A673 (cell line): ENCODE measurements at regions not wholly inside any gene's neighbourhood (a gene's known extent, or its start where the extent isn't known, plus 50 kb on each side); places are given as distances from the start of the nearest gene placed in this dataset.

ENCODE experiments used
- BruUV-seq: library from RNA; stranded (reverse); fragments of 400-500 nt; replicated peaks from 2 replicates; lab custom pipeline; 2021; lab: Mats Ljungman, UMichigan
- CTCF ChIA-PET: fragments of 300-600 bp; sonication (Branson Sonifier 250); formaldehyde crosslinking; loops from one replicate; lab custom pipeline; 2022; ENCODE audit warnings: antibody characterized with exemption; lab: Charles Lee
- POLR2A ChIA-PET: fragments of 300-600 bp; sonication (Branson Sonifier 250); formaldehyde crosslinking; loops from one replicate; lab custom pipeline; 2022; ENCODE audit warnings: antibody characterized with exemption; ENCODE audit not compliant: low non-redundant PET; lab: Charles Lee
- DNase-seq: peaks from one replicate; pipeline ENCODE4 v3.0.0-alpha.2; 2015; ENCODE audit warnings: low spot score
- H3K27ac ChIP-seq: fragments of 200-600 bp; sonication (generic); 2 replicates; pipeline ENCODE4 v1.5.1; 2016; ENCODE audit warnings: mixed run types, low read depth, mild to moderate bottlenecking, mixed read lengths, antibody characterized with exemption, low read length; ENCODE audit not compliant: poor library complexity, severe bottlenecking
- H3K27me3 ChIP-seq: fragments of 200-600 bp; sonication (generic); replicated peaks from 2 replicates; pipeline ENCODE4 v1.6.1; 2017; ENCODE audit warnings: mixed run types, low read depth, mild to moderate bottlenecking, mixed read lengths, antibody characterized with exemption, low read length; ENCODE audit not compliant: insufficient read depth, poor library complexity
- H3K36me3 ChIP-seq: fragments of 200-600 bp; sonication (generic); 2 replicates; pipeline ENCODE4 v1.6.1; 2016; ENCODE audit warnings: mixed run types, mild to moderate bottlenecking, mixed read lengths, antibody characterized with exemption, low read length; ENCODE audit not compliant: insufficient read depth, poor library complexity, severe bottlenecking
- H3K4me1 ChIP-seq: fragments of 200-600 bp; sonication (generic); 2 replicates; pipeline ENCODE4 v1.6.1; 2017; ENCODE audit warnings: mixed run types, mild to moderate bottlenecking, mixed read lengths, antibody characterized with exemption, low read length; ENCODE audit not compliant: insufficient read depth, poor library complexity, severe bottlenecking
- H3K4me3 ChIP-seq: fragments of 200-600 bp; sonication (generic); 2 replicates; pipeline ENCODE4 v1.5.1; 2016; ENCODE audit warnings: low read depth, mixed run types, mild to moderate bottlenecking, mixed read lengths, low read length; ENCODE audit not compliant: poor library complexity, severe bottlenecking
- H3K9me3 ChIP-seq: fragments of 200-600 bp; sonication (generic); 2 replicates; pipeline ENCODE4 v1.6.1; 2016; ENCODE audit warnings: mixed run types, low read depth, mild to moderate bottlenecking, mixed read lengths, antibody characterized with exemption, low read length; ENCODE audit not compliant: poor library complexity, severe bottlenecking
- CTCF ChIP-seq: fragments of 300-800, 200-600 bp; sonication (generic); conservative IDR thresholded peaks from 2 replicates; pipeline ENCODE4 v1.5.1; 2017; ENCODE audit warnings: low read depth, mild to moderate bottlenecking, antibody characterized with exemption, low read length, moderate library complexity, mixed read lengths
- EZH2 ChIP-seq: fragments of 200-600 bp; sonication (generic); IDR thresholded peaks from 2 replicates; pipeline ENCODE4 v1.6.1; 2017; ENCODE audit warnings: borderline replicate concordance, low read depth, mild to moderate bottlenecking, mixed read lengths, antibody characterized with exemption, low read length; ENCODE audit not compliant: poor library complexity, severe bottlenecking
- intact Hi-C: fragments of 100-400 bp; cut with micrococcal nuclease; formaldehyde crosslinking; loops from one replicate; pipeline ENCODE4 v1.10.0; 2022; ENCODE audit not compliant: unreplicated experiment

GRCh38 chr4:156227321-156227720 is 273.7 kb upstream of the CTSO start:
- no peaks in the 10 kb centered on the region for H3K4me1 ChIP-seq
- H3K36me3 ChIP-seq, result no peaks in the 10 kb centered on the region
- no TSS peak for BruUV-seq
- H3K27ac ChIP-seq, result no peak overlapping the region
- no peaks in the 10 kb centered on the region for H3K9me3 ChIP-seq
- TF ChIP-seq CTCF, result no peak
- TF ChIP-seq EZH2, result no peak
- no peak overlapping the region for H3K4me3 ChIP-seq
- POLR2A ChIA-PET, result no interaction called here
- intact Hi-C loops, result no loop called here
- no peaks in the 10 kb centered on the region for H3K27me3 ChIP-seq
- no peak for DNase-seq
- CTCF ChIA-PET, result no interaction called here

GRCh38 chr4:156223985-156224384 is 270.3 kb upstream of the CTSO start:
- intact Hi-C loops, result no loop called here
- Histone ChIP-seq H3K4me3 (no peak overlapping the region), H3K27me3 (no peaks in the 10 kb centered on the region), H3K9me3 (no peaks in the 10 kb centered on the region), H3K36me3 (no peaks in the 10 kb centered on the region), H3K27ac (no peak overlapping the region), H3K4me1 (no peaks in the 10 kb centered on the region)
- TF ChIP-seq EZH2, result no peak
- no peak for TF ChIP-seq CTCF
- ChIA-PET CTCF (no interaction called here), POLR2A (no interaction called here)
- DNase-seq, result no peak
- BruUV-seq, result no TSS peak

GRCh38 chr4:156217236-156217635 is 263.6 kb upstream of the CTSO start:
- DNase-seq, result no peak
- ChIA-PET POLR2A (no interaction called here), CTCF (no interaction called here)
- TF ChIP-seq EZH2 (no peak), CTCF (no peak)
- no peaks in the 10 kb centered on the region for H3K36me3 ChIP-seq
- H3K9me3 ChIP-seq, result peaks cover 6% of the 10 kb centered on the region
- H3K27me3 ChIP-seq, result no peaks in the 10 kb centered on the region
- intact Hi-C loops, result no loop called here
- BruUV-seq, result no TSS peak
- no peak overlapping the region for H3K27ac ChIP-seq
- no peaks in the 10 kb centered on the region for H3K4me1 ChIP-seq
- no peak overlapping the region for H3K4me3 ChIP-seq
